K562 (cell line): ENCODE measurements at regions not wholly inside any gene's neighbourhood (a gene's known extent, or its start where the extent isn't known, plus 50 kb on each side); places are given as distances from the start of the nearest gene placed in this dataset.

Experiments used
- ARID1B ChIP-seq: fragments of 450-650 bp; IDR thresholded peaks from 2 replicates; pipeline ENCODE4 v1.6.1; 2016; ENCODE audit warnings: antibody characterized with exemption, mild to moderate bottlenecking, inconsistent platforms
- ATF1 ChIP-seq, 2 experiments: fragments of 450-650 bp in 1 of 2; IDR thresholded peaks; 2 replicates each; pipeline ENCODE4 v1.6.1; 2016; ENCODE audit warnings: missing compliant biosample characterization in 1 of 2, missing genetic modification characterization in 1 of 2
- ATF2 ChIP-seq: sonication (generic); formaldehyde crosslinking; IDR thresholded peaks from 2 replicates; pipeline ENCODE4 v1.8.1; 2022; ENCODE audit warnings: missing genetic modification reagents
- FOXJ3 ChIP-seq: sonication (generic); formaldehyde crosslinking; IDR thresholded peaks from 2 replicates; pipeline ENCODE4 v1.4.0; 2020; ENCODE audit warnings: mild to moderate bottlenecking, missing genetic modification reagents
- MED1 ChIP-seq: sonication (generic); formaldehyde crosslinking; IDR thresholded peaks from 2 replicates; pipeline ENCODE4 v1.8.1; 2023; ENCODE audit warnings: missing genetic modification reagents, borderline replicate concordance
- MYNN ChIP-seq, 2 experiments: sonication (generic); formaldehyde crosslinking in 1 of 2; IDR thresholded peaks; 2 replicates each; pipeline versions ENCODE4 v1.5.0 to v1.6.1; 2016 to 2020; ENCODE audit warnings: antibody characterized with exemption in 1 of 2, missing genetic modification reagents in 1 of 2
- TOE1 ChIP-seq, 2 experiments: fragments of 450-650 bp in 1 of 2; sonication (generic) in 1 of 2; formaldehyde crosslinking in 1 of 2; IDR thresholded peaks; 2 replicates each; pipeline versions ENCODE4 v1.7.1 to v1.8.0; 2016 to 2022; ENCODE audit warnings: borderline replicate concordance in 2 of 2, mild to moderate bottlenecking in 2 of 2, antibody characterized with exemption in 1 of 2, inconsistent platforms in 1 of 2, low read depth in 1 of 2, missing genetic modification reagents in 1 of 2, moderate library complexity in 1 of 2
- ZC3H8 ChIP-seq: fragments of 450-650 bp; IDR thresholded peaks from 2 replicates; pipeline ENCODE4 v1.6.1; 2017
- ZNF121 ChIP-seq: sonication (generic); formaldehyde crosslinking; conservative IDR thresholded peaks from 2 replicates; pipeline ENCODE4 v1.8.0; 2022; ENCODE audit warnings: missing genetic modification reagents
- ZNF318 ChIP-seq, 2 experiments: fragments of 450-650 bp; IDR thresholded peaks; 2 replicates each; pipeline ENCODE4 v1.6.1; 2016; ENCODE audit warnings: mild to moderate bottlenecking in 2 of 2, borderline replicate concordance in 1 of 2, low read depth in 1 of 2, moderate library complexity in 1 of 2

GRCh38 chr2:35297403-35297802, 1058.2 kb upstream of the CRIM1 start (continued):
- TF ChIP-seq ATF2 (CRISPR knock-in tag) (no peak), ZC3H8 (no peak), MED1 (no peak), ZNF121 (CRISPR knock-in tag) (no peak), ATF1 (CRISPR knock-in tag; IDR thresholded peaks at IDR 0.05) (no peak), ATF1 (tag; IDR thresholded peaks at IDR 0.05) (no peak), ARID1B (no peak), ZNF318 (IDR thresholded peaks at IDR 0.05; ENCODE audit: borderline replicate concordance in 1 of 2, low read depth in 1 of 2) (no peak), MYNN (IDR thresholded peaks at IDR 0.05) (no peak), MYNN (CRISPR knock-in tag; IDR thresholded peaks at IDR 0.05) (no peak), FOXJ3 (CRISPR knock-in tag) (no peak), TOE1 (IDR thresholded peaks at IDR 0.05; ENCODE audit: borderline replicate concordance) (no peak), TOE1 (CRISPR knock-in tag; IDR thresholded peaks at IDR 0.05; ENCODE audit: borderline replicate concordance, low read depth) (no peak)
